ENCODE measurements at regions not wholly inside any gene's neighbourhood (a gene's known extent, or its start where the extent isn't known, plus 50 kb on each side); places are given as distances from the start of the nearest gene placed in this dataset.

GRCh38 chr6:88366672-88367071 is 200.5 kb upstream of the CNR1 start:
- Histone ChIP-seq H3K4me3 (no peak overlapping the region), H3K9me3 (no peaks in the 10 kb centered on the region), H3K27me3 (no peaks in the 10 kb centered on the region), H3K4me1 (no peaks in the 10 kb centered on the region), H3K36me3 (no peaks in the 10 kb centered on the region), H3K27ac (no peak overlapping the region)
- ATAC-seq (no peak), DNase-seq (no peak)
- no peak for TF ChIP-seq CTCF (IDR thresholded peaks at IDR 0.05)
- no peak for TF ChIP-seq POLR2A (IDR thresholded peaks at IDR 0.05)
- WGBS, 4 donors = 69 to 85% (median 79%) methylated on average over 2 of the region's 2 CpGs
- intact Hi-C loops (cut with DNase I) = no loop called here

- Histone ChIP-seq H3K4me1 (no peaks in the 10 kb centered on the region), H3K27ac (no peak overlapping the region), H3K27me3 (no peaks in the 10 kb centered on the region), H3K4me3 (no peak overlapping the region), H3K9me3 (no peaks in the 10 kb centered on the region), H3K36me3 (no peaks in the 10 kb centered on the region)
- no peak for DNase-seq
- intact Hi-C loops (cut with DNase I) = no loop called here
- WGBS, 4 donors = 67 to 82% (median 72%) methylated on average over 2 of the region's 2 CpGs
- no peak for TF ChIP-seq POLR2A (IDR thresholded peaks at IDR 0.05)
- no peak for TF ChIP-seq CTCF (IDR thresholded peaks at IDR 0.05)
- ATAC-seq = no peak
These were observed 199.5 kb upstream of the CNR1 start for GRCh38 chr6:88365656-88366055.

GRCh38 chr6:88365230-88365629 is 199.1 kb upstream of the CNR1 start:
- TF ChIP-seq CTCF (IDR thresholded peaks at IDR 0.05) (no peak), POLR2A (IDR thresholded peaks at IDR 0.05) (no peak)
- ATAC-seq = no peak
- DNase-seq = no peak
- WGBS, 4 donors = 74 to 83% (median 80%) methylated on average over 2 of the region's 2 CpGs
- Histone ChIP-seq H3K4me3 (no peak overlapping the region), H3K36me3 (no peaks in the 10 kb centered on the region), H3K27ac (no peak overlapping the region), H3K27me3 (no peaks in the 10 kb centered on the region), H3K9me3 (no peaks in the 10 kb centered on the region), H3K4me1 (no peaks in the 10 kb centered on the region)
- intact Hi-C loops (cut with DNase I) = no loop called here

GRCh38 chr6:88361754-88362153 is 195.6 kb upstream of the CNR1 start:
- Histone ChIP-seq H3K36me3 (no peaks in the 10 kb centered on the region), H3K9me3 (no peaks in the 10 kb centered on the region), H3K4me1 (no peaks in the 10 kb centered on the region), H3K27ac (no peak overlapping the region), H3K27me3 (no peaks in the 10 kb centered on the region), H3K4me3 (no peak overlapping the region)
- intact Hi-C loops (cut with DNase I) = no loop called here
- DNase-seq (no peak), ATAC-seq (no peak)
- no peak for TF ChIP-seq POLR2A (IDR thresholded peaks at IDR 0.05)
- TF ChIP-seq CTCF (IDR thresholded peaks at IDR 0.05) = no peak
- 85 to 87% (median 86%) methylated on average over 4 of the region's 4 CpGs for WGBS, 4 donors
